ENCODE measurements at regions not wholly inside any gene's neighbourhood (a gene's known extent, or its start where the extent isn't known, plus 50 kb on each side); places are given as distances from the start of the nearest gene placed in this dataset.

DNA sequence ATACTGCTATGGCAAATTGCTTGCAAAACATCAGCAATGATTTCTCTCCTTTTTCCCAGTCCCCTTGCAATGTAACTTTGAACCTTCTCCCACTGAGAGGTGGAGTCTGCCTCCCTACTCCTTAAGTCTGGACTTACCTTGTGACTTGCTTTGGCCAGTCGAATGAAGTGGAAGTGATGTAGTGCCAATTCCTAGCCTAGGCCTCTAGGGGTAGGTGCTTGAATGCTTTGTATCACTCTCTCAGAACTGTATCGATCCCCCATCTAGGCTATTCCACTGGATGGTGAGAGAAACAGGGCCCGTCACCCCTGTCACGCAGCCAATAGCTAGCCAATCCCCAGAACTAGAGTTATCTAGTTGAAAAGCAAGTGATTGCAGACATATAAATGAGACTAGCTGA, 238.6 kb downstream of the BTBD3 start:
- POLR2A ChIA-PET: no interaction called here
- CTCF ChIA-PET: interaction anchor here (1.3 kb wide), 1 partner anchor 9 kb away, joined by 3 read pairs; no protein-coding TSS in a partner anchor
- TF ChIP-seq, protein P1, sequence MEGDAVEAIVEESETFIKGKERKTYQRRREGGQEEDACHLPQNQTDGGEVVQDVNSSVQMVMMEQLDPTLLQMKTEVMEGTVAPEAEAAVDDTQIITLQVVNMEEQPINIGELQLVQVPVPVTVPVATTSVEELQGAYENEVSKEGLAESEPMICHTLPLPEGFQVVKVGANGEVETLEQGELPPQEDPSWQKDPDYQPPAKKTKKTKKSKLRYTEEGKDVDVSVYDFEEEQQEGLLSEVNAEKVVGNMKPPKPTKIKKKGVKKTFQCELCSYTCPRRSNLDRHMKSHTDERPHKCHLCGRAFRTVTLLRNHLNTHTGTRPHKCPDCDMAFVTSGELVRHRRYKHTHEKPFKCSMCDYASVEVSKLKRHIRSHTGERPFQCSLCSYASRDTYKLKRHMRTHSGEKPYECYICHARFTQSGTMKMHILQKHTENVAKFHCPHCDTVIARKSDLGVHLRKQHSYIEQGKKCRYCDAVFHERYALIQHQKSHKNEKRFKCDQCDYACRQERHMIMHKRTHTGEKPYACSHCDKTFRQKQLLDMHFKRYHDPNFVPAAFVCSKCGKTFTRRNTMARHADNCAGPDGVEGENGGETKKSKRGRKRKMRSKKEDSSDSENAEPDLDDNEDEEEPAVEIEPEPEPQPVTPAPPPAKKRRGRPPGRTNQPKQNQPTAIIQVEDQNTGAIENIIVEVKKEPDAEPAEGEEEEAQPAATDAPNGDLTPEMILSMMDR (IDR thresholded peaks at IDR 0.05; ENCODE audit: control extremely low read depth, extremely low read depth, low read depth, missing control alignments): no peak
- DNase-seq (ENCODE audit: extremely low spot score): no peak

DNA sequence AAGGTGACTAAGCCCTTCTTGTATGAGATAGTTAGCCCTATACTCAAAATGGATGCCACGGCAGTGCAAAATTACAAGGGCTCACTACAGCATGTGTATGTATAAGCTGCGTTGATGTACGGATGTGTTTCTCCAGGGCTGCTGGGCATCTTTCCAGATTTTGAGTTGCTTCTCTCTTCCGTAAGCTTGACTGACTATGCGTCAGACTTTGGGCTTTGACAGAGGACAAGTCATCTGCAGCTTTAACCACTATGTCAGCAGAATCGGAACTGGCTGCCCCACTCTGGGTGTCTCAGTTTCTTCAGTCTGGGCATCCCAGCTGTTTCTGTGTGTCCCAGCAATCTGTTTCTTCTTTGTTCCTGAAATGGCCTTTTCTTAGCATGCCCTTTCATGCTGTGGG, 241.6 kb downstream of the BTBD3 start:
- POLR2A ChIA-PET: no interaction called here
- CTCF ChIA-PET: no interaction called here
- no peak for DNase-seq (ENCODE audit: extremely low spot score)
- TF ChIP-seq, protein P1 (IDR thresholded peaks at IDR 0.05; ENCODE audit: control extremely low read depth, extremely low read depth, low read depth, missing control alignments): no peak

DNA sequence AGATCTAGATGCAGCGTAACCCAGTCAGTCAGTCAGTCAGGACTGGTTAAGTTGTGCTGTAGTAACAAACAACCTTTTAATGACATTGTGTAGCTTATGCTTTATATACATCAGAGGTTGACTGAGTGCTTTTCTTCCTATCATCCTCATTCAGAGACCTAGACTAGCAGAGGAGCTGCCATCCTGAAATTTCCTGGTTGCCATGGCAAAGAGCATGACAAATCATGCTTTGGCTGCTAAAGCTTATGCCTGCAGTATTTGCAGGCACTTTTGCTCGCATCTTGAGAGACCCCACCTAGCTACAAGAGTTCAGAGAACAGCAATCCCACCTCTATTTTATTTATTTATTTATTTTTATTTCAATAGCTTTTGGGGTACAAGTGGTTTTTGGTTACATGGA, 244.0 kb downstream of the BTBD3 start:
- POLR2A ChIA-PET: no interaction called here
- no peak for DNase-seq (ENCODE audit: extremely low spot score)
- TF ChIP-seq, protein P1 (IDR thresholded peaks at IDR 0.05; ENCODE audit: control extremely low read depth, extremely low read depth, low read depth, missing control alignments): no peak
- CTCF ChIA-PET: interaction anchor here (1.5 kb wide), 1 partner anchor 27 kb away, joined by 3 read pairs; no protein-coding TSS in a partner anchor

DNA sequence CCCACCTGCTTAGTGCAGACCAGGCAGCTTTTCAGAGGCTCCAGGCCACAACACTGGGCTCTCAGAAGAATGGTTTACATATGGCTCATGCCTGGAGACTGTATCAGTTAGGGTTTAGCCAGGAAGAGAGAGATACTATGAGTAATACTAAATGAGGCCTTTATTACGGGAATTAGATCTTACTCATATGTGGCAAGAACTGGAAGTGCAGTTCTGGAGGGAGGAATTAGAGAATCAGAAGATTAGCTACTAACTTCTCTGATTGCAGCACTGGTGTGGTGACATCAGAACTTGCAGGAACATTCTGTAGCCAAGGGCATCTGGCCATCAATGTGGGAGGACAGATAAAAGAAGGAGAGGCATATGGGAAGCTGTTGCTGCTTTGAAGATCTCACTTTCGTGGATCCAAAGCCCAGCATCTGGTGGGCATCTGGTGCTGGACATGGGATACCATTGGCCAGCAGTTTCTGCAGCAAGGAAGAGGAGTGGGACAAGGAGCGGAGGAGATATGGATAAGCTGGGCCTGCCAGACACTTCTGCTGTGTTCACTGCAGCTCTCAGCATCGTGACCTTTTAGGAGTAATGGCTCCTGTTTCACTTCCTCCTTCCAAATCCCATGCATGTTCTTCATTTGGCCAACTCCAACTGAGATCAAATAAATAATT, 248.5 kb downstream of the BTBD3 start:
- ChIA-PET CTCF (no interaction called here), POLR2A (no interaction called here)
- TF ChIP-seq, protein P1 (IDR thresholded peaks at IDR 0.05; ENCODE audit: control extremely low read depth, extremely low read depth, low read depth, missing control alignments): no peak
- DNase-seq (ENCODE audit: extremely low spot score): no peak

DNA sequence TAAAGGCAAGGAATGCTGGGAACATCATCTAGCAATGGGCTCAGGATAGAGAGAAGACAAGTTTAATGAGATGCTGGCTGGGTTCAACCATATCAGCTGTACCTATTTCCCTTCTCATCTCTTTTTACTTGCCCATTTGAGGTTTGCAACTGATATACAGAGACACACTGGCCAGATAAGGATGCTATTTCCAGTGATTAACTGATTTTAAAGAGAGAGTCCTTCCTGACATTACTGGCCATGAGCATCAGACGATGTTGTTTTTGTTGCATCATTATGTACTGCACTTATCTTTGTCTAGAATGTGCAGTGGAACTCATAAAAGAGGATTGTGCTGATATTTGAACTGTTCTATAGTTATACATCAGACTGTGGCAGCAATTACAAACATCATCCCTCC, 252.7 kb downstream of the BTBD3 start:
- POLR2A ChIA-PET: no interaction called here
- DNase-seq (ENCODE audit: extremely low spot score): no peak
- TF ChIP-seq, protein P1 (IDR thresholded peaks at IDR 0.05; ENCODE audit: control extremely low read depth, extremely low read depth, low read depth, missing control alignments): no peak
- CTCF ChIA-PET: no interaction called here

DNA sequence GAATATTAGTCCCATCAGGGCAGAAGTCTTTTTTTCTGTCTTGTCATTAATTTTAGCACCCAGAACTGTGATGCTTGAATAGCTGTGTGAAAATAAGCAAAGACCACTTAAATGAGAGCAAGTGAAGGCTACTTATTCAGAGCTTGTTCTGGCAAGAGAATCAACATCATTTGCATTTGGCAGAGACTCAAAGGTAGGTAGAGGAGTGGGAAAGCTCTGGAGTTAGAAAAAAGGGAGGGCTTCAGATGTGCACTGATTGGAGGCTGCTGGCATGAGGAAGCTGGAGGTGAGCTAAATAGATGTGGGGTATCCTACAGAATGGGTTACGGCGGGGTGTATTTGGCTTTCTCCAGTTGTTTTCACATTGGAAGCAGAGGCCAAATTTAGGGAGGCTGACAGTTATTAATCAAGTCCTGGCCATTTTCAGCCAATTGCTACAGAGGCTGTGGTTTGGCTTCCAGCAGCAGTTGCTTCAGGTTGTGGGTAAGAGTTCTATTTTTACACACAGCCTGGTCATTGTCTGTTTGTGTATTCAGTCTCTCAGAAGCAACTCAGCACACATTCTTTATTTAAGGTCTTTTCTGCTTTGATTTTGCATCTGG, 254.3 kb downstream of the BTBD3 start:
- TF ChIP-seq, protein P1 (IDR thresholded peaks at IDR 0.05; ENCODE audit: control extremely low read depth, extremely low read depth, low read depth, missing control alignments): no peak
- ChIA-PET POLR2A (no interaction called here), CTCF (no interaction called here)
- DNase-seq (ENCODE audit: extremely low spot score): no peak

Measured in GM10248 (cell line).